ENCODE measurements at regions not wholly inside any gene's neighbourhood (a gene's known extent, or its start where the extent isn't known, plus 50 kb on each side); places are given as distances from the start of the nearest gene placed in this dataset.

GRCh38 chr6:147733686-147734085 is 225.2 kb downstream of the SAMD5 start:
- H3K4me1 ChIP-seq, result no peaks in the 10 kb centered on the region
- TF ChIP-seq HDAC2 (IDR thresholded peaks at IDR 0.05), result no peak
- TF ChIP-seq POLR2AphosphoS2 (conservative IDR thresholded peaks at IDR 0.05; ENCODE audit: low read length), result no peak
- TF ChIP-seq PBX3 (IDR thresholded peaks at IDR 0.05), result no peak
- TF ChIP-seq SREBF2 (IDR thresholded peaks at IDR 0.05), result no peak
- TF ChIP-seq HOXA7 (CRISPR knock-in tag; IDR thresholded peaks at IDR 0.05), result no peak
- TF ChIP-seq HEYL (CRISPR knock-in tag; IDR thresholded peaks at IDR 0.05), result no peak
- no peak for TF ChIP-seq ZC3H11A (IDR thresholded peaks at IDR 0.05)
- ATAC-seq (no peak), DNase-seq (ENCODE audit: low read depth in 1 of 2, low spot score in 1 of 2) (no peak), FAIRE-seq (no peak)
- no peak overlapping the region for H3K4me2 ChIP-seq
- no peak overlapping the region for H3K27ac ChIP-seq
- no peaks in the 10 kb centered on the region for H3K9me3 ChIP-seq
- POLR2A ChIA-PET, result no interaction called here
- CTCF ChIA-PET, result no interaction called here
- WGBS (ENCODE audit: missing lambda C conversion rate), result 75% methylated on average over 5 of the region's 5 CpGs
- H3K4me3 ChIP-seq, result no peak overlapping the region

GRCh38 chr6:147734151-147734550 is 225.7 kb downstream of the SAMD5 start:
- POLR2A ChIA-PET, result no interaction called here
- Histone ChIP-seq H3K9me3 (no peaks in the 10 kb centered on the region), H3K4me2 (no peak overlapping the region), H3K4me3 (no peak overlapping the region), H3K27ac (no peak overlapping the region), H3K4me1 (no peaks in the 10 kb centered on the region)
- ATAC-seq, result no peak
- CTCF ChIA-PET, result no interaction called here
- DNase-seq (ENCODE audit: low read depth in 1 of 2, low spot score in 1 of 2), result no peak
- 86% methylated on average over 8 of the region's 8 CpGs for WGBS (ENCODE audit: missing lambda C conversion rate)
- TF ChIP-seq NFE2L2 (conservative IDR thresholded peaks at IDR 0.05; ENCODE audit: low read length), result no peak
- TF ChIP-seq E2F6 (IDR thresholded peaks at IDR 0.05; ENCODE audit: borderline replicate concordance, low read depth), result no peak
- TF ChIP-seq JUNB (IDR thresholded peaks at IDR 0.05), result no peak
- no peak for TF ChIP-seq NPAS2 (CRISPR knock-in tag; IDR thresholded peaks at IDR 0.05; ENCODE audit: borderline replicate concordance)
- TF ChIP-seq ESRRA (IDR thresholded peaks at IDR 0.05; ENCODE audit: borderline replicate concordance, low read length), result no peak
- TF ChIP-seq ZSCAN20 (CRISPR knock-in tag; IDR thresholded peaks at IDR 0.05), result no peak
- no peak for TF ChIP-seq CHD2 (IDR thresholded peaks at IDR 0.05; ENCODE audit: low read length, partially characterized antibody)
- no peak for TF ChIP-seq ATOH8 (CRISPR knock-in tag; IDR thresholded peaks at IDR 0.05; ENCODE audit: low read depth)
- no peak for TF ChIP-seq HOXB5 (CRISPR knock-in tag; IDR thresholded peaks at IDR 0.05)
- no peak for TF ChIP-seq POLR2AphosphoS2 (conservative IDR thresholded peaks at IDR 0.05; ENCODE audit: low read length)
- no peak for TF ChIP-seq MAFK (IDR thresholded peaks at IDR 0.05; ENCODE audit: partially characterized antibody)
- no peak for TF ChIP-seq ZNF302 (CRISPR knock-in tag; IDR thresholded peaks at IDR 0.05)
- TF ChIP-seq GATA3 (IDR thresholded peaks at IDR 0.05; ENCODE audit: borderline replicate concordance), result no peak
- no peak for TF ChIP-seq CHD4 (IDR thresholded peaks at IDR 0.05; ENCODE audit: borderline replicate concordance)
- TF ChIP-seq EP300 (IDR thresholded peaks at IDR 0.05), result no peak
- no peak for TF ChIP-seq POLR2A (IDR thresholded peaks at IDR 0.05; ENCODE audit: low read length)
- TF ChIP-seq EHMT2 (IDR thresholded peaks at IDR 0.05; ENCODE audit: low read depth), result no peak
- TF ChIP-seq HEYL (CRISPR knock-in tag; IDR thresholded peaks at IDR 0.05), result no peak
- FAIRE-seq, result no peak

- POLR2A ChIA-PET, result no interaction called here
- 36% methylated on average over 3 of the region's 3 CpGs for WGBS (ENCODE audit: missing lambda C conversion rate)
- no peak for FAIRE-seq
Measured at GRCh38 chr6:147735924-147736323, 227.4 kb downstream of the SAMD5 start.

More at GRCh38 chr6:147735924-147736323, 227.4 kb downstream of the SAMD5 start:
- no peak for TF ChIP-seq ZC3H11A (IDR thresholded peaks at IDR 0.05)
- no peak for TF ChIP-seq ZFP36 (IDR thresholded peaks at IDR 0.05; ENCODE audit: borderline replicate concordance, partially characterized antibody)
- no peak for TF ChIP-seq NFE2L2 (conservative IDR thresholded peaks at IDR 0.05; ENCODE audit: low read length)
- no peak for TF ChIP-seq CBX8 (IDR thresholded peaks at IDR 0.05)
- TF ChIP-seq TP53 (CRISPR knock-in tag; IDR thresholded peaks at IDR 0.05), result no peak
- no peak for TF ChIP-seq NPAS2 (CRISPR knock-in tag; IDR thresholded peaks at IDR 0.05; ENCODE audit: borderline replicate concordance)
- TF ChIP-seq EP300 (IDR thresholded peaks at IDR 0.05), result no peak
- TF ChIP-seq ZNF302 (CRISPR knock-in tag; IDR thresholded peaks at IDR 0.05), result no peak
- TF ChIP-seq CBX2 (IDR thresholded peaks at IDR 0.05; ENCODE audit: borderline replicate concordance, low read depth), result no peak
- TF ChIP-seq ELK1 (IDR thresholded peaks at IDR 0.05; ENCODE audit: low read depth, low read length), result no peak
- TF ChIP-seq HOXA7 (CRISPR knock-in tag; IDR thresholded peaks at IDR 0.05), result no peak
- no peak for TF ChIP-seq PHF8 (IDR thresholded peaks at IDR 0.05; ENCODE audit: borderline replicate concordance, low read depth)
- TF ChIP-seq TFCP2L1 (CRISPR knock-in tag; IDR thresholded peaks at IDR 0.05), result no peak
- no peak for TF ChIP-seq MAZ (IDR thresholded peaks at IDR 0.05; ENCODE audit: borderline replicate concordance, low read depth, low read length)
- no peak for TF ChIP-seq RAD21 (conservative IDR thresholded peaks at IDR 0.05 in 1 of 2, IDR thresholded peaks at IDR 0.05 in 1 of 2)
- TF ChIP-seq FOXS1 (CRISPR knock-in tag; IDR thresholded peaks at IDR 0.05), result no peak
- no peak for TF ChIP-seq POLR2A (IDR thresholded peaks at IDR 0.05; ENCODE audit: low read length)
- TF ChIP-seq MAFK (IDR thresholded peaks at IDR 0.05; ENCODE audit: partially characterized antibody), result no peak
- DNase-seq (ENCODE audit: low read depth in 1 of 2, low spot score in 1 of 2) (no peak), ATAC-seq (no peak)
- Histone ChIP-seq H3K27ac (no peak overlapping the region), H3K9me3 (no peaks in the 10 kb centered on the region), H3K4me2 (no peak overlapping the region), H3K4me3 (no peak overlapping the region), H3K4me1 (no peaks in the 10 kb centered on the region)
- CTCF ChIA-PET, result no interaction called here
